ENCODE measurements at regions not wholly inside any gene's neighbourhood (a gene's known extent, or its start where the extent isn't known, plus 50 kb on each side); places are given as distances from the start of the nearest gene placed in this dataset.

DNA sequence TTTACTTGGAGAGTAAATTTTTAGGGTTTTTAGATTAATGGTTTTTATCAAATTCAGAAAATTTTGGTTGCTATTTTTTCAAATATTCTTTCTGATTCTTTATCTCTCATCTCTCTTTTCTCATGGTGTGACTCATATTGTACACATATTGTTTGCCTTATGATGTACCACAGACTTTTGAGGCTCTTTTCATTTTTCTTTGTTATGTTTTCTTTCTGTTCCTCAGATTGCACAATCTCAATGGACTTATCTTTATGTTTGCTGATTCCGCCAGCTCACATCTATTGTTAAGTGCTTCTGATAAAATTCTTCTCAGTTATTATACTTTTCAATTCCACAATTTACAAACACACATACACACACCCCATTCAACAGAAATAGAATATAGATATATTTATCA is 168.2 kb upstream of the IGFBP3 start:
- TF ChIP-seq CTCF (conservative IDR thresholded peaks at IDR 0.05; ENCODE audit: low read length) (no peak), EZH2phosphoT487 (IDR thresholded peaks at IDR 0.05; ENCODE audit: borderline replicate concordance, low read depth, low read length) (no peak)
